HG02981 (cell line): ENCODE measurements at regions not wholly inside any gene's neighbourhood (a gene's known extent, or its start where the extent isn't known, plus 50 kb on each side); places are given as distances from the start of the nearest gene placed in this dataset.

ENCODE experiments used
- ATAC-seq: cut with Tn5 transposase; IDR thresholded peaks from one replicate; pipeline ENCODE4 v1.9.1; 2021; ENCODE audit warnings: mild to moderate bottlenecking, moderate library complexity; ENCODE audit not compliant: unreplicated experiment

- ATAC-seq: no peak
Measured at GRCh38 chr18:76647322-76647721, 152.3 kb upstream of the ZNF516 start.

GRCh38 chr18:76644580-76644979, 149.5 kb upstream of the ZNF516 start:
- no peak for ATAC-seq

DNA sequence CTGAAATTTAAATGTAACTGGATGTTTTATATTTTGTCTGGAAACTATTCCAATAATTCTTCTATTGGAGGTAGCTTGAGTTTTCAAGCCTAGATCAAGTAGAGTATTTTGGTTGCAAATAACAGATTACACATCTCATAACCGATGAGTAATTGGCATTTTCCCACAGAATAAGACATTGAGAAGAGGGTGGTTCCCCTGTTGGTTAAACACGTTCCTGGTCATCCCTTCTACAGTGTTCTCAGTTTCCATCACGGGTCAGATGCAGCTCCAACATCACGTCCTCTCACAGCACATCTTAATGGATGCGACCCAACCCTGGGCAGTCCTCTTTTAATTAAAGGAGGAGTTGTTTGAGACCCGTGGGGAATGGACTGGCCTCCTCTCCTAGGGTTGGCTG, 149.0 kb upstream of the ZNF516 start:
- no peak for ATAC-seq

DNA sequence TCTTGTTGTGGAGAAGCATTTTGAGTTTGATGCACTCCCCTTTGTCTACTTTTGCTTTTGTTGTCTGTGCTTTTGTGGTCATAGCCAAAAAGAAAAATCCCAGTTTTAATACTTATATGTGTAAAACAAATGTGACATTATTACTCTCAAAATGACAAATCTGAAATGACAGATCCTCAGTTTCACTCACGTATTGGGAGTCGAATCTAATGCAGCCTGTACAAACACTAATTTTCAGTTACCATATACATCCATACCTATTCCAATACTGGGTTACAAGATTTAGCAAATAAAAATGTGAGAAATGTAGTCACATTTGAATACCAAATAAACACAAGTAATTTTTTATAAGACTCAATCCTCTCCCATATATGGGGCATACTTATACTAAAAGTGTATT, 148.2 kb upstream of the ZNF516 start:
- no peak for ATAC-seq

- ATAC-seq: no peak
Measured at GRCh38 chr18:76640438-76640837, 145.4 kb upstream of the ZNF516 start.

GRCh38 chr18:76634564-76634963, 139.5 kb upstream of the ZNF516 start:
- no peak for ATAC-seq

- ATAC-seq: no peak
Measured at GRCh38 chr18:76633588-76634269, 138.7 kb upstream of the ZNF516 start.

- no peak for ATAC-seq
Measured at GRCh38 chr18:76627444-76627843, 132.4 kb upstream of the ZNF516 start.

- ATAC-seq: no peak
Measured at GRCh38 chr18:76626991-76627390, 131.9 kb upstream of the ZNF516 start.

DNA sequence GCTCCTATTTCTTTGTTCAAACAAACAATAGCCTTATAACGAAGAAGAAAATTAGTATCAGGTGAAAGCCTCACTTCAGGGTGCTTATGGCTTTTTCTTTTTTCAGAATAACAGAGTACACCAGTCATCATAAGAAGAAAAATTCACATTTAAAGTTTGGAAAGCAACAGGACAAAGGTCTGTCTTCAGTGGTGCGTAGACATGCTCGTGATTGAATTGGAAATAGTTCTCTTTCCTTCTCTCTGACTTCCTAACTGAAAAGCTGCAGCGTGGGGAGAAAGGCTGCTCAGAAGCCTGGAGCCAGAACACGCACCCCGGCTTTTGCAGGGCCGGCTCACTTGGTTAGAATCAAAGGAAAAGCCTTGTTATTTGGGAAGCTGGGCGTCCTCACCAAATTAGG, 127.6 kb upstream of the ZNF516 start:
- ATAC-seq: no peak

- no peak for ATAC-seq
Measured at GRCh38 chr18:76621782-76622495, 126.9 kb upstream of the ZNF516 start.

- ATAC-seq: no peak
Measured at GRCh38 chr18:76621226-76621625, 126.2 kb upstream of the ZNF516 start.

DNA sequence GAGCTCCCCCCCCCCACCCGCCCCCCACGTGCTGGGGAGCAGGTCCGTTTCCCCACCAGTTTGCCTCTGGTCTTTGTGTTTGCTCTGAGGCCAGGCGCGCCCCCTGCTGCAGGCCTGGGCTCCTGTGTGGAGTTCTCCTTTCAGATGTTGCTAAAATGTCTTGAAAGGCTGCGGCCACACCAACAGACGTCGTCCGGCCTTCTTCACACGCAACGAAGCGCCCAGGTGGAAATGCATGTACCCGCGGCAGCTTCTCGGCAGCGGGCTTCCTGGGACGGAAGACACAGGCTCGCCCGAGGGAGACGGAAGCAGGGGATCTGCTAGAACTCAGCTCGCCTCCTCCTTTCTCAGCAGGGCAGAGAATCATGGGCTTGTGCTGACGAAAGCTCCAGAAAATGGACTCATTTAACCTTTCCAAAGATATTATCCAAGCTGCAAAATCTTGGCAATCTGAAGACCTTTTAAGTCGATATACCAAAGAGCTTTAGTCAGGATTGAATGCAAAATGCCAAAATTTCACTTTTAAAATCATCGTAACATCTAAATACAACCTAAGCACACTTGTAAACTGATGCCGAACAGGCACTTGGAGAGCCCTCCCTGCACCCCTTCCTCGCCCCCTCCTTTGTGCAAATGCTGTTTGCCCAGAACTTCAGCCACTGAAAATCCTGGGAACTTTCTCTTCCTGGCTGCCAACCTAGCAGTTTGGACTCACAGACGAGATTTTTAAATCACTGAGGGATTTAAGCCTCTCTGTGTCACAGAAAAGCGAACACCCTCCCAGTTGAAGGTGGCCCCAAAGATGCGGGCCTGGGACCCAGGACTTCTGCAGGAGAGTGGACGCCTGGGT, 125.5 kb upstream of the ZNF516 start:
- peak; percentile 96 for ATAC-seq

DNA sequence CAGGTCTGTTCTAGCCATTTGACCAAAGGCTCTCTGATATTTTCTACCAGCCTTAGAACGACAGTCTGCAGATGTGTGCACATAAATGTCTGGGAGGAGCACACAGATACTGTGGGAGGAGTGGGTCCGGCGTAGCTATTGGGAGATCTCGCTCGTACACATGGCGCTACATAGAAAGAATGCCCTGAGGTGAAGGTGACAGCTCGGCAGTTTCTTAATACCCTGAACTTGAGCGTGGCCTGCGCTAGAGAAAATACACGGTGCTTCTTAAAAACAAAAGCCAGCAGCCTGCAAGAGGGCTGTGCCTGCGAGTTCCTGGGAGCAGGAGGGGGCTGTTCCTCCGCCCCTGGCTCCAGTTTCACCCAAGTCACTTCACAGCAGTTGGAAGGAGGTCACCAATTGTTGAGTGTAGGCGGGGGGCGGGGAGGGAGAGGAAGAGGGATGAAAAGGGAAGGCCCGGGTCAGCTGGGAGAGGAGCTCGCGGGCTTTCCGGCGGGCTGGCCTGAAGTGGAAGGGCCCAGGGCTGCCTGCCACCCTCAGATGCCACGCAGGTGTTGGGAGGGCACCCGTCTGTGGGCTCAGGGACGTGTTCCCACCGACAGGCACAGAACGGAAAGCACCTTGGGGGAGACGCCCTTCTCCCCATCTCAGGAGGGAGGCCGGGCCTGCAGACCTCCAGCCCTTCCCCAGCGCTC, 124.7 kb upstream of the ZNF516 start:
- peak; percentile 12 for ATAC-seq

- ATAC-seq: no peak
Measured at GRCh38 chr18:76619261-76619620, 124.2 kb upstream of the ZNF516 start.

- ATAC-seq: no peak
Measured at GRCh38 chr18:76618721-76619120, 123.7 kb upstream of the ZNF516 start.

- ATAC-seq: no peak
Measured at GRCh38 chr18:76616373-76616772, 121.3 kb upstream of the ZNF516 start.

DNA sequence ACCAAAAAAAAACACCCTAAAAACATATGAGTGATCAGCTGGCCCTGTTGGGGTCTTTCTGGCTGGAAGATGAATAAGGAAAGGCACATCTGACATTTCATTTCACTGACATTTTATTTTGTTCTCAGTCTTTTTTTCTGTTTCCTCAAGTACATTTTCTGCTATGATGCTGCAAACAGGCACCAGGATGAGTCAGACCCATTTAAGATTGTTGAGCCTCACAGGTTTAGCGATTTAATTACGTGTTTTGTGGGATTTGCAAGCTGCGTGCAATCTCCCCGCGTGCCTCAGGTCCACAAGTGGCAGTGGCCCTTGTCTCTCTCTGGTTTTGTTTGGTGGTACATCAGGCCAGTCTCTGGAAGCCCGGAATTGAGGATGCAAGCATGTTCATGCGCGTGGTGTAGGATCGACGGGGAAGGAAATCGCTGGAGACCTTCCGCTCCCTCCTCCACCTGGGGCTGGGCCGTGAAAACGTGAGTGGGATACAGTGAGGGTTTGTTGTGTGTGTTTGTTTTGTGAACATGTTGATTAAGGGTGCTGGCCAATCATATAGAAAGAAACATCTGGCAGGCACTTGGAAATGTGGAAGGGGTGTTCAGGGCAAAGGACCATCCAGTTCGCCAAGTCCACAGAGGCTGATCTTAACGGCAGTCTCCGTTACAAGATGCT, 120.2 kb upstream of the ZNF516 start:
- no peak for ATAC-seq

- no peak for ATAC-seq
Measured at GRCh38 chr18:76613755-76614120, 118.7 kb upstream of the ZNF516 start.

DNA sequence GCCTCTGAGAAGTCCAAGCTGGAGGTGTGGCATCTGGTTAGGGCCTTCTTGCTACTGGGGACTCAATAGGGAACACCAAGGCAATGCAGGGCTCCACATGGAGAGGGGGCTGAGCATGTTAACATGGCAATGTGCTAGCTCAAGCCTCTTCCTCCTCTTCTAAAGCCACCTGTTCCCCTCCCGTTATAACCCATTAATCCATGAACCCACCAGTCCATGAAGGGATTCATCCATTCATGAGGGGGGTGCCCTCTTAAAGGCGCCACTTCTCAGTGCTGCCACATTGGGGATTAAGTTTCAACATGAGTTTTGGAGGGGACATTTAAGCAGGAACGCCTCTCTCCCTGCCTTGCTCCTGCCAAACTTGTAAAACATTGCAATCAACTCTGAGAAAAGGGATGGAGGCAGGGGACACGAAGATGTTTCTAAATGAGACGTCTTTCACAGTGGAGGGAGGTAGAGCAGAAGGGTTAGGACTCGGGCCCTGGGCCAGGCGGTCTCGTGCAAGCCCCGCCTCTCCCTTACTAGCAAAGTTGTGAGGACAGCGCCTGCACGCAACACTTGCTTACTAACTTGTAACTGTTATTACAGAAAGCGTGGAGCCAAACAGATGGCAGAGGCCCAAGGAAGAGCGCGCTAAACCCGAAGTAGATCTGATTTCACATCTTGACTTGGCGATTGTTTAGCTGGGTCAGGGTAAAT, 118.2 kb upstream of the ZNF516 start:
- ATAC-seq: no peak
